ENCODE measurements at regions not wholly inside any gene's neighbourhood (a gene's known extent, or its start where the extent isn't known, plus 50 kb on each side); places are given as distances from the start of the nearest gene placed in this dataset.

DNA sequence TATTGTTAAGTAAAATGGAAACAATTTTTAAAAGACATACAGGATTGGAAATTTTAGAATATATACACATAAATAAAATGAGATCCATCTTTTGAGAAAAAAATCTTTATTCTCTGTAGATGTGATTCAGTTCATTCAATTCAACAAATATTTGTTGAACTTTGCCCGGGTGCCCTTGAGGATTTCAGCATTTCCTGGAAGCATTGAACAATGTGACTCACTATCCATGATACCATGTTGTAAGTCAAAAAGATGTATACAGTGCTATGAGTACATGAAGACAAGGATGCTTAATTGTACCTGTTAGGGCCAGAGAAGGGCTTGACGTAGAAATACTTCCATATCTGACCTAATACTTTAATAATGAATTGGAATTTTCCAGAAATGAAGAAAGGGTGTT lies 353.7 kb downstream of the METTL15 start:
- no peak for ATAC-seq
- no peak overlapping the region for H3K4me3 ChIP-seq
- TF ChIP-seq CTCF (IDR thresholded peaks at IDR 0.05), result no peak
- H3K4me1 ChIP-seq, result no peaks in the 10 kb centered on the region
- no peaks in the 10 kb centered on the region for H3K27me3 ChIP-seq
- intact Hi-C loops (cut with DNase I), result no loop called here
- H3K9me3 ChIP-seq, result no peaks in the 10 kb centered on the region
- no peaks in the 10 kb centered on the region for H3K36me3 ChIP-seq
- DNase-seq, result no peak
- no peak overlapping the region for H3K27ac ChIP-seq

- Histone ChIP-seq H3K27me3 (no peaks in the 10 kb centered on the region), H3K36me3 (no peaks in the 10 kb centered on the region), H3K9me3 (peaks cover 0 to 2% of the 10 kb centered on the region in 2 donors), H3K4me3 (no peak overlapping the region), H3K27ac (no peak overlapping the region), H3K4me1 (no peaks in the 10 kb centered on the region)
- TF ChIP-seq CTCF (IDR thresholded peaks at IDR 0.05), result no peak
- ATAC-seq, result no peak
- no peak for DNase-seq
- intact Hi-C loops (cut with DNase I), result no loop called here
Measured at GRCh38 chr11:28461338-28461737, 353.1 kb downstream of the METTL15 start.

GRCh38 chr11:28460348-28460747 lies 352.2 kb downstream of the METTL15 start:
- TF ChIP-seq CTCF (IDR thresholded peaks at IDR 0.05), result no peak
- intact Hi-C loops (cut with DNase I), result no loop called here
- Histone ChIP-seq H3K4me1 (no peaks in the 10 kb centered on the region), H3K9me3 (peaks cover 0 to 2% of the 10 kb centered on the region in 2 donors), H3K27ac (no peak overlapping the region), H3K36me3 (no peaks in the 10 kb centered on the region), H3K4me3 (no peak overlapping the region), H3K27me3 (no peaks in the 10 kb centered on the region)
- no peak for DNase-seq
- no peak for ATAC-seq

- no peaks in the 10 kb centered on the region for H3K36me3 ChIP-seq
- intact Hi-C loops (cut with DNase I), result no loop called here
- no peak for TF ChIP-seq CTCF (IDR thresholded peaks at IDR 0.05)
- no peaks in the 10 kb centered on the region for H3K27me3 ChIP-seq
- no peak for DNase-seq
- peaks cover 0 to 2% of the 10 kb centered on the region in 2 donors for H3K9me3 ChIP-seq
- no peaks in the 10 kb centered on the region for H3K4me1 ChIP-seq
- H3K27ac ChIP-seq, result no peak overlapping the region
- no peak overlapping the region for H3K4me3 ChIP-seq
- no peak for ATAC-seq
Measured at GRCh38 chr11:28459912-28460311, 351.7 kb downstream of the METTL15 start.

DNA sequence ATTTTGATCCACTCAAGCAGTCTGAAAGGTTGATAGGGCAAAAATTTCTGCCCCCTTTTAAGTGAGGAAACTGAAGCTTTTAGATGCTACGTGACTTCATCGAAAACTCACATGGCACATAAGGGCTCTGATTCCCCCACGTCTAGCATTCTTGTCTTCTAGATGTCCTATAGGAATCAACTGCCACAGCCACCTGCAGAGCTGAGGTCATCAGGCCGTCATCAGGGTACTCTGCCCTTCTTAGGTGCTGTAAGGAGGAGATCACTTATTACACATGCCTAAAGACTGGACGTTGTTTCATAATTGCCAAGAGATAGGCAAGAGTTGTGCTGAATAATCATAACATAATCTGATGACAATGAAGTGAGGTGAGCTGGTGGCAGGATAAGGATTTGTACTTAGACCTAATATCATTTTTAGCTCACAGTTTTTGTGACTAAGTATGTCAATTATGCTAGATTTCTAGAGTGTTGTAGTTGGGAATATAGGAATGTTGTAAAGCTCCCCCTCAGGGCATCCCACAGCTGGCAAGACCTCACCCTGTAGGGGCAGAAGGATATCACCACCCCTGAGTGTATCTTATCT lies 349.4 kb downstream of the METTL15 start:
- H3K36me3 ChIP-seq, result no peaks in the 10 kb centered on the region
- peaks cover 0 to 2% of the 10 kb centered on the region in 2 donors for H3K9me3 ChIP-seq
- no peaks in the 10 kb centered on the region for H3K4me1 ChIP-seq
- DNase-seq, result no peak
- H3K4me3 ChIP-seq, result no peak overlapping the region
- intact Hi-C loops (cut with DNase I), result no loop called here
- ATAC-seq, result no peak
- TF ChIP-seq CTCF (IDR thresholded peaks at IDR 0.05), result no peak
- no peak overlapping the region for H3K27ac ChIP-seq
- no peaks in the 10 kb centered on the region for H3K27me3 ChIP-seq

Data from left lung (tissue), 4 donors.